ENCODE measurements at regions not wholly inside any gene's neighbourhood (a gene's known extent, or its start where the extent isn't known, plus 50 kb on each side); places are given as distances from the start of the nearest gene placed in this dataset.

GRCh38 chr16:86914876-86915717 lies 336.7 kb downstream of the FOXL1 start:
- ATAC-seq (replicated peaks; ENCODE audit: extremely low read depth, poor library complexity, severe bottlenecking) = no peak
- no peak overlapping the region for H3K27ac Mint-ChIP-seq (ENCODE audit: low read depth)
- H3K36me3 Mint-ChIP-seq (ENCODE audit: insufficient read depth) = no peaks in the 10 kb centered on the region
- H3K4me1 Mint-ChIP-seq = no peaks in the 10 kb centered on the region
- no peak for DNase-seq (ENCODE audit: low spot score in 2 of 2)
- H3K9me3 Mint-ChIP-seq = no peaks in the 10 kb centered on the region
- peaks cover 15% of the 10 kb centered on the region for H3K27me3 Mint-ChIP-seq
- no peak overlapping the region for H3K4me3 Mint-ChIP-seq

GRCh38 chr16:86917471-86918365 lies 339.4 kb downstream of the FOXL1 start:
- Mint-ChIP-seq H3K9me3 (no peaks in the 10 kb centered on the region), H3K36me3 (ENCODE audit: insufficient read depth) (no peaks in the 10 kb centered on the region), H3K4me1 (no peaks in the 10 kb centered on the region), H3K27ac (ENCODE audit: low read depth) (no peak overlapping the region), H3K27me3 (peaks cover 34% of the 10 kb centered on the region), H3K4me3 (no peak overlapping the region)
- ATAC-seq (replicated peaks; ENCODE audit: extremely low read depth, poor library complexity, severe bottlenecking) (no peak), DNase-seq (ENCODE audit: low spot score in 2 of 2) (no peak)

- Mint-ChIP-seq H3K27ac (ENCODE audit: low read depth) (no peak overlapping the region), H3K9me3 (no peaks in the 10 kb centered on the region), H3K4me1 (no peaks in the 10 kb centered on the region)
These were observed 340.3 kb downstream of the FOXL1 start for GRCh38 chr16:86918637-86919036.

GRCh38 chr16:86919078-86919477 lies 340.7 kb downstream of the FOXL1 start:
- DNase-seq (ENCODE audit: low spot score in 2 of 2) (no peak), ATAC-seq (replicated peaks; ENCODE audit: extremely low read depth, poor library complexity, severe bottlenecking) (no peak)
- peaks cover 47% of the 10 kb centered on the region for H3K27me3 Mint-ChIP-seq
- H3K9me3 Mint-ChIP-seq = no peaks in the 10 kb centered on the region
- H3K4me1 Mint-ChIP-seq = no peaks in the 10 kb centered on the region
- no peak overlapping the region for H3K27ac Mint-ChIP-seq (ENCODE audit: low read depth)
- H3K4me3 Mint-ChIP-seq = no peak overlapping the region
- no peaks in the 10 kb centered on the region for H3K36me3 Mint-ChIP-seq (ENCODE audit: insufficient read depth)

More at GRCh38 chr16:86918637-86919036, 340.3 kb downstream of the FOXL1 start:
- peaks cover 42% of the 10 kb centered on the region for H3K27me3 Mint-ChIP-seq
- ATAC-seq (replicated peaks; ENCODE audit: extremely low read depth, poor library complexity, severe bottlenecking) = no peak
- H3K36me3 Mint-ChIP-seq (ENCODE audit: insufficient read depth) = no peaks in the 10 kb centered on the region
- DNase-seq (ENCODE audit: low spot score in 2 of 2) = no peak
- H3K4me3 Mint-ChIP-seq = no peak overlapping the region

GRCh38 chr16:86919578-86920305 lies 341.4 kb downstream of the FOXL1 start:
- no peaks in the 10 kb centered on the region for H3K4me1 Mint-ChIP-seq
- DNase-seq (ENCODE audit: low spot score in 2 of 2) = no peak
- no peaks in the 10 kb centered on the region for H3K36me3 Mint-ChIP-seq (ENCODE audit: insufficient read depth)
- ATAC-seq (replicated peaks; ENCODE audit: extremely low read depth, poor library complexity, severe bottlenecking) = no peak
- H3K4me3 Mint-ChIP-seq = no peak overlapping the region
- no peak overlapping the region for H3K27ac Mint-ChIP-seq (ENCODE audit: low read depth)
- H3K9me3 Mint-ChIP-seq = no peaks in the 10 kb centered on the region
- peaks cover 53% of the 10 kb centered on the region for H3K27me3 Mint-ChIP-seq

GRCh38 chr16:86921289-86921688 lies 342.9 kb downstream of the FOXL1 start:
- DNase-seq (ENCODE audit: low spot score in 2 of 2) = no peak
- no peaks in the 10 kb centered on the region for H3K4me1 Mint-ChIP-seq
- no peak overlapping the region for H3K27ac Mint-ChIP-seq (ENCODE audit: low read depth)
- no peak for ATAC-seq (replicated peaks; ENCODE audit: extremely low read depth, poor library complexity, severe bottlenecking)
- H3K36me3 Mint-ChIP-seq (ENCODE audit: insufficient read depth) = no peaks in the 10 kb centered on the region
- no peaks in the 10 kb centered on the region for H3K9me3 Mint-ChIP-seq
- H3K4me3 Mint-ChIP-seq = no peak overlapping the region
- H3K27me3 Mint-ChIP-seq = peaks cover 69% of the 10 kb centered on the region

- no peaks in the 10 kb centered on the region for H3K4me1 Mint-ChIP-seq
- H3K4me3 Mint-ChIP-seq = no peak overlapping the region
- peaks cover 75% of the 10 kb centered on the region for H3K27me3 Mint-ChIP-seq
- DNase-seq (ENCODE audit: low spot score in 2 of 2) (no peak), ATAC-seq (replicated peaks; ENCODE audit: extremely low read depth, poor library complexity, severe bottlenecking) (no peak)
- H3K9me3 Mint-ChIP-seq = no peaks in the 10 kb centered on the region
- H3K27ac Mint-ChIP-seq (ENCODE audit: low read depth) = no peak overlapping the region
- no peaks in the 10 kb centered on the region for H3K36me3 Mint-ChIP-seq (ENCODE audit: insufficient read depth)
These were observed 344.0 kb downstream of the FOXL1 start for GRCh38 chr16:86922311-86922710.

- ATAC-seq (replicated peaks; ENCODE audit: extremely low read depth, poor library complexity, severe bottlenecking) = no peak
- no peaks in the 10 kb centered on the region for H3K36me3 Mint-ChIP-seq (ENCODE audit: insufficient read depth)
- H3K9me3 Mint-ChIP-seq = no peaks in the 10 kb centered on the region
- H3K27me3 Mint-ChIP-seq = peaks cover 85% of the 10 kb centered on the region
- no peaks in the 10 kb centered on the region for H3K4me1 Mint-ChIP-seq
- H3K4me3 Mint-ChIP-seq = no peak overlapping the region
- DNase-seq (ENCODE audit: low spot score in 2 of 2) = no peak
- no peak overlapping the region for H3K27ac Mint-ChIP-seq (ENCODE audit: low read depth)
These were observed 345.3 kb downstream of the FOXL1 start for GRCh38 chr16:86923656-86924055.

- H3K36me3 Mint-ChIP-seq (ENCODE audit: insufficient read depth) = no peaks in the 10 kb centered on the region
- no peaks in the 10 kb centered on the region for H3K9me3 Mint-ChIP-seq
- H3K4me1 Mint-ChIP-seq = no peaks in the 10 kb centered on the region
- H3K27ac Mint-ChIP-seq (ENCODE audit: low read depth) = no peak overlapping the region
- ATAC-seq (replicated peaks; ENCODE audit: extremely low read depth, poor library complexity, severe bottlenecking) (no peak), DNase-seq (ENCODE audit: low spot score in 2 of 2) (no peak)
- no peak overlapping the region for H3K4me3 Mint-ChIP-seq
- H3K27me3 Mint-ChIP-seq = peaks cover 85% of the 10 kb centered on the region
These were observed 346.2 kb downstream of the FOXL1 start for GRCh38 chr16:86924537-86924936.

- DNase-seq (ENCODE audit: low spot score in 2 of 2) = no peak
- H3K9me3 Mint-ChIP-seq = no peaks in the 10 kb centered on the region
- H3K4me1 Mint-ChIP-seq = no peaks in the 10 kb centered on the region
- H3K27ac Mint-ChIP-seq (ENCODE audit: low read depth) = no peak overlapping the region
- no peak overlapping the region for H3K4me3 Mint-ChIP-seq
- no peaks in the 10 kb centered on the region for H3K36me3 Mint-ChIP-seq (ENCODE audit: insufficient read depth)
- H3K27me3 Mint-ChIP-seq = peaks cover 80% of the 10 kb centered on the region
- ATAC-seq (replicated peaks; ENCODE audit: extremely low read depth, poor library complexity, severe bottlenecking) = no peak
These were observed 346.9 kb downstream of the FOXL1 start for GRCh38 chr16:86925067-86925791.

- H3K9me3 Mint-ChIP-seq = no peaks in the 10 kb centered on the region
- ATAC-seq (replicated peaks; ENCODE audit: extremely low read depth, poor library complexity, severe bottlenecking) (no peak), DNase-seq (ENCODE audit: low spot score in 2 of 2) (no peak)
- no peaks in the 10 kb centered on the region for H3K36me3 Mint-ChIP-seq (ENCODE audit: insufficient read depth)
- peaks cover 68% of the 10 kb centered on the region for H3K27me3 Mint-ChIP-seq
- H3K4me3 Mint-ChIP-seq = no peak overlapping the region
- no peaks in the 10 kb centered on the region for H3K4me1 Mint-ChIP-seq
- H3K27ac Mint-ChIP-seq (ENCODE audit: low read depth) = no peak overlapping the region
These were observed 348.1 kb downstream of the FOXL1 start for GRCh38 chr16:86926181-86927094.
